GM18861 (cell line): ENCODE measurements at regions not wholly inside any gene's neighbourhood (a gene's known extent, or its start where the extent isn't known, plus 50 kb on each side); places are given as distances from the start of the nearest gene placed in this dataset.
"Not testable (repeated sequence)": the region's sequence is repeated elsewhere in the genome, so short reads cannot be mapped to it uniquely, and the experiment has no call there.

ENCODE experiments used
- ATAC-seq: cut with Tn5 transposase; IDR thresholded peaks from one replicate; pipeline ENCODE4 v1.9.1; 2021; ENCODE audit not compliant: unreplicated experiment

- no peak for ATAC-seq
Measured at GRCh38 chr6:74534465-74535211, 671.2 kb downstream of the COL12A1 start.

DNA sequence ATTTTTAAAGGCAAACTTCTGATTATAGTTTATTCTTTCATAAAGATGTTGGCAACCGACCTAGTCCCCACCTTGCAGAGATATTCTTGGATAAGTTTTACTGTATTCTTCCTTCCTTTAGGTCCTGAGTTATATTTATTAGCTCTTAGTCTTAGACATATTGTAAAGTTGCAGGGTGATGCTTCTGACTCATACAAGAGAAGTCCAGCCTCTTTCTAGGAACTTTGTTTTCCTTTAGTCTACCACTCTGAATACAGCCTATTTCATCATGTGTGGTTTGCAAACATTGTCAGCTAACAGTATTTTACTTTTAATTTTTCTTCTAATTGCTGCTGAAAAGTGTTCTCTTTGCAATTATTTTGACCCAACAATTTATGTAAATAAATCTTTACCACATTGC is 686.7 kb downstream of the COL12A1 start:
- no peak for ATAC-seq

- ATAC-seq: no peak
Measured at GRCh38 chr6:74518035-74518434, 687.8 kb downstream of the COL12A1 start.

GRCh38 chr6:74510878-74511277 is 695.0 kb downstream of the COL12A1 start:
- no peak for ATAC-seq

GRCh38 chr6:74507649-74508048 is 698.2 kb downstream of the COL12A1 start:
- ATAC-seq: no peak

DNA sequence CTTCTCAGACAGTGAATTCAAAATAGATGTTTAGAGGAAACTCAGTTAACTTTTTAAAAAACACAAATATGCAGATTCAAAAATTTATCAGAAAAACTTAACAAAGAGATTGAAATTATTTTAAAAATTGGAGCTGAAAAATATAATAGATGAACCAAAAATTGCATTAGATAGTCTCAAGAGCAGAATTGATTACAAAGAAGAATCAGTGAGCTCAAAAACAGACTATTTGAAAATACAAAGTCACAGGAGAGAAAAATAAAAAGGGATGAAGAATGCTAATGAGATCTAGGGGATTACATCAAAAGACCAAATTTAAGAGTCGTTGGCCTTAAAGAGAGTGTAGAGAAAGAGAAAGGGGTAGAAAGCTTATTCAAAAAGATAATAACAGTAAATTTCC is 700.5 kb downstream of the COL12A1 start:
- no peak for ATAC-seq

DNA sequence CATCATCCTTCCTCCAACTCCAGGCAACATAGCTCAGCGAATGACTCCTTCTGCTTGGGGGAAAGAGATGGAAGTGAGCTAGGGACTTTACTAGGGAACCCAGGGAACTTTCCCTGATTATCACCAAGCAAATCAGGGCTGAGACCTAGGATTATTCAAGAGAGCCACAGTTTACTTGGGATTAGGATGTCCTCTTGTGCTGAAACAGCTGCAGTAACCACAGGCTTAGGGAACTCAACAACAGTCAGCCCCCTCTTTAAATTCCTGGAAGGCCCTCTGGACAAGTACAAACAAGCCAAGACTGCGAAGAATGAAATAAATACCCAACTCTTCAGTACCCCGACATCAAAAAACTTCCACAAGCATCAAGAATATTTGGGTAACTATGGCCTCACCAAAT is 700.9 kb downstream of the COL12A1 start:
- ATAC-seq: no peak

DNA sequence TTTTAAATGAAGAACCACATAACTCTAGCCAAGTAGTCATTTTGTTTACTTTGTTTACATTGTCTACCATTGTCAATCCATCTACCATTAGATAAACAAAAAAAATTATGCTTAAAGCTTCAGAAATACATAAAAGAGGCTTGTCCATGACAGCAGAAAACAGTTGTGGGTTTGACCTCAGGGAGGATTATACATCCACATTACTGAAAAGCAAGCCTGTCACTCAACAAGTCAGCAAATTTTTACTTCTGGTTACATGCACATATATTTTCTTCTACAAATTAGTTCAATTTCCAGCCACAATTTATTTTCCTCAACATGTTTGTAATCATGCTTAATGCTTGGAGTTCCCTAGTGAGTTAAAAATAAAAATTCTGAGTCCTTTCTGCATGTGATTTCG is 713.3 kb downstream of the COL12A1 start:
- no peak for ATAC-seq

GRCh38 chr6:74491844-74492374 is 713.9 kb downstream of the COL12A1 start:
- ATAC-seq: peak; percentile 85

DNA sequence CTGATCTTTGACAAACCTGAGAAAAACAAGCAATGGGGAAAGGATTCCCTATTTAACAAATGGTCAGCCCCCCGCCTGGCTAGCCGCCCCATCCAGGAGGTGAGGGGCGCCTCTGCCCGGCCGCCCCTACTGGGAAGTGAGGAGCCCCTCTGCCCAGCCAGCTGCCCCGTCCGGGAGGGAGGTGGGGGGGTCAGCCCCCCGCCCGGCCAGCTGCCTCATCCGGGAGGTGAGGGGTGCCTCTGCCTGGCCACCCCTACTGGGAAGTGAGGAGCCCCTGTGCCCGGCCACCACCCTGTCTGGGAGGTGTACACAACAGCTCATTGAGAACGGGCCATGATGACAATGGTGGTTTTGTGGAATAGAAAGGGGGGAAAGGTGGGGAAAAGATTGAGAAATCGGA is 717.1 kb downstream of the COL12A1 start:
- ATAC-seq: not testable (repeated sequence)

- ATAC-seq: no peak
Measured at GRCh38 chr6:74482180-74482579, 723.7 kb downstream of the COL12A1 start.

- ATAC-seq: no peak
Measured at GRCh38 chr6:74480561-74480960, 725.3 kb downstream of the COL12A1 start.

DNA sequence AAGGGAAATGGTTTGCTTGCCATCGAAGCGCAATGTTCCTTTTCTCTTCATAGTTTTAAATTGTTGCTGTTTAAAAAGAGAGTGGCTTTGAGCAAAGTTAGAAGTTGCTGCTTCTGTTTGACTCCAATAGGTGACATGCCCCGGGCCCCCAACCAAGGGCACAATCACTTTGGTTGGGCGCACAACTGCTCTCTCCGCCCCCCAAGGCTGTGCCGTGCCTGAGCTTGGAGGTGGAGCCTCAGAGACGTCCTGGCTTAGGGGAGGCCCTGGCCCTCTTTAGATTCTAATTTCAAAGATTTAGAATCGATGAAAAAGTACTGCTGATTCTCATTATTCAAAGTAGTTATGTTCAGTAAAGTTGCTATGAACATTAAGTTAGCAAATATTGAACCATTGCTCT is 725.9 kb downstream of the COL12A1 start:
- ATAC-seq: no peak

GRCh38 chr6:74479420-74479819 is 726.4 kb downstream of the COL12A1 start:
- no peak for ATAC-seq

DNA sequence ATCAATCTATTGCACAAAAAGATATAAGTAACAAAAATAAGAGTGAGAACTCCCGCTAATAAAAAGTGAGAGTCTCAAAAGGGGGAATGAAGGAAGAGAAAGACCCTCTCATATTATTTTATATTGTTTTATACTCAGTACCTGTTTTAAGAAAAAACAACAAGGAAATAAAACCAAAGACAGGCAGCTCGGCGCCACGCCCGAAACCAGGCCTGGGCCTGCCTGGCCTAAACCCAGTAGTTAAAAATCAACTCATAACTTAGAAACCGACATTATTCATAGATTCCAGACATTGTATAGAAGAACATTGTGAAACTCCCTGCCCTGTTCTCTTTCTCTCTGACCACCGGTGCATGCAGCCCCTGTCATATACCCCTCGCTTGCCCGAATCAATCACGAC is 731.8 kb downstream of the COL12A1 start:
- not testable (repeated sequence) for ATAC-seq

GRCh38 chr6:74468552-74468951 is 737.3 kb downstream of the COL12A1 start:
- ATAC-seq: not testable (repeated sequence)

GRCh38 chr6:74467533-74468215 is 738.2 kb downstream of the COL12A1 start:
- ATAC-seq: no peak

GRCh38 chr6:74466572-74466971 is 739.3 kb downstream of the COL12A1 start:
- no peak for ATAC-seq

- no peak for ATAC-seq
Measured at GRCh38 chr6:74459260-74459659, 746.6 kb downstream of the COL12A1 start.

GRCh38 chr6:74458536-74458935 is 747.3 kb downstream of the COL12A1 start:
- ATAC-seq: no peak

DNA sequence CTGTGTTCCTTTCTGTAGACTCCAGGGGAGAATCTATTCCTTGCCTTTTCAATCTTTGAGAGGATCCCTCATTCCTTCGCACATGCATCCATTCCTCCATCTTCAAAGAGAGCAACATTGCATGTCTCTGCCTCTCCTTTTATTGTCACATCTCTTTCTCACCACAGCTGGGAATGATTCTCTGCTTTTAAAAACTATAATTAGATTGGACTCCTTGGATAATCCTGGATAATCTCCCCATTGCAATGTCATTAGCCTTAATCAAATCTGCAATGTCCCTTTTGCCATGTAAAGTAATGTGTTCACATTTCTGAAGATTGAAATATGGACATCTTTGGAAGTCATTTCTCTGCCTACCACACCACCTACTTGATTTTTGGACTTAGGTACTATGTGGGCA is 750.1 kb downstream of the COL12A1 start:
- ATAC-seq: no peak

DNA sequence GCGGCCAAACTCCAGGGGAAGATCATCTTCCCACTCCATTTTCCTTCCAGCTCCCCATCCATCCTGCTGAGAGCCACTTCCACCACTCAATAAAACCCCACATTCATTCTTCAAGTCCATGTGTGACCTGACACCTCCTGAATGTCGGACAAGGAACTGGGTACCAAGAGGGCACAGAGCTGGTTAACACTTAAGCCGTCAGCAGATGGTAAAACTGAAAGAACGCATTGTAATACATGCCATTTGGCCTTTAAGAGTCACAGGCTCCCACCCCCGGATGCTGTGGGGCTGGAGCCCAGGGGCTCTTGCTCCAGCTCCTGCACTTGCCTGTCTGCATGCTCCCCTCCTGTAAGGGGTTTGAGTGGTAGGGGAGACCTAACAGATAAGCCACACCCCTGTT is 753.9 kb downstream of the COL12A1 start:
- ATAC-seq: no peak
